ENCODE measurements at regions not wholly inside any gene's neighbourhood (a gene's known extent, or its start where the extent isn't known, plus 50 kb on each side); places are given as distances from the start of the nearest gene placed in this dataset.

- ATAC-seq (no peak), DNase-seq (no peak)
- no peak for TF ChIP-seq CTCF (IDR thresholded peaks at IDR 0.05)
- Histone ChIP-seq H3K36me3 (no peaks in the 10 kb centered on the region), H3K4me1 (no peaks in the 10 kb centered on the region), H3K27ac (no peak overlapping the region), H3K9me3 (no peaks in the 10 kb centered on the region), H3K27me3 (no peaks in the 10 kb centered on the region), H3K4me3 (no peak overlapping the region)
- intact Hi-C loops (cut with DNase I) = no loop called here
Observed at GRCh38 chr7:49243521-49243920, 319.2 kb downstream of the CDC14C start.

- TF ChIP-seq CTCF (IDR thresholded peaks at IDR 0.05) = no peak
- intact Hi-C loops (cut with DNase I) = no loop called here
- Histone ChIP-seq H3K9me3 (no peaks in the 10 kb centered on the region), H3K27me3 (no peaks in the 10 kb centered on the region), H3K27ac (no peak overlapping the region), H3K36me3 (no peaks in the 10 kb centered on the region), H3K4me1 (no peaks in the 10 kb centered on the region), H3K4me3 (no peak overlapping the region)
- no peak for ATAC-seq
- DNase-seq = no peak
Observed at GRCh38 chr7:49244543-49244942, 320.2 kb downstream of the CDC14C start.

GRCh38 chr7:49245062-49245461, 320.7 kb downstream of the CDC14C start:
- H3K27ac ChIP-seq = no peak overlapping the region
- no peaks in the 10 kb centered on the region for H3K4me1 ChIP-seq
- no peaks in the 10 kb centered on the region for H3K27me3 ChIP-seq
- DNase-seq = no peak
- no peaks in the 10 kb centered on the region for H3K36me3 ChIP-seq
- intact Hi-C loops (cut with DNase I) = no loop called here
- ATAC-seq = no peak
- no peak for TF ChIP-seq CTCF (IDR thresholded peaks at IDR 0.05)
- no peak overlapping the region for H3K4me3 ChIP-seq
- H3K9me3 ChIP-seq = no peaks in the 10 kb centered on the region

- H3K27ac ChIP-seq = no peak overlapping the region
- DNase-seq (no peak), ATAC-seq (no peak)
- no peaks in the 10 kb centered on the region for H3K36me3 ChIP-seq
- no peak for TF ChIP-seq CTCF (IDR thresholded peaks at IDR 0.05)
- H3K4me3 ChIP-seq = no peak overlapping the region
- H3K27me3 ChIP-seq = no peaks in the 10 kb centered on the region
- H3K9me3 ChIP-seq = no peaks in the 10 kb centered on the region
- intact Hi-C loops (cut with DNase I) = no loop called here
- H3K4me1 ChIP-seq = no peaks in the 10 kb centered on the region
Observed at GRCh38 chr7:49247759-49248158, 323.4 kb downstream of the CDC14C start.

- Histone ChIP-seq H3K4me1 (no peaks in the 10 kb centered on the region), H3K4me3 (no peak overlapping the region), H3K36me3 (no peaks in the 10 kb centered on the region), H3K9me3 (no peaks in the 10 kb centered on the region), H3K27ac (no peak overlapping the region), H3K27me3 (no peaks in the 10 kb centered on the region)
- ATAC-seq = no peak
- TF ChIP-seq CTCF (IDR thresholded peaks at IDR 0.05) = no peak
- intact Hi-C loops (cut with DNase I) = no loop called here
- DNase-seq = no peak
Observed at GRCh38 chr7:49255054-49255453, 330.7 kb downstream of the CDC14C start.

- TF ChIP-seq CTCF (IDR thresholded peaks at IDR 0.05) = no peak
- intact Hi-C loops (cut with DNase I) = no loop called here
Observed at GRCh38 chr7:49260538-49260937, 336.2 kb downstream of the CDC14C start.

More at GRCh38 chr7:49260538-49260937, 336.2 kb downstream of the CDC14C start:
- DNase-seq (no peak), ATAC-seq (no peak)
- H3K9me3 ChIP-seq = no peaks in the 10 kb centered on the region
- H3K4me3 ChIP-seq = no peak overlapping the region
- no peaks in the 10 kb centered on the region for H3K27me3 ChIP-seq
- H3K36me3 ChIP-seq = no peaks in the 10 kb centered on the region
- H3K27ac ChIP-seq = no peak overlapping the region
- H3K4me1 ChIP-seq = no peaks in the 10 kb centered on the region

Measured in upper lobe of right lung (tissue), 1 donor.